ENCODE measurements at regions not wholly inside any gene's neighbourhood (a gene's known extent, or its start where the extent isn't known, plus 50 kb on each side); places are given as distances from the start of the nearest gene placed in this dataset.
"Not testable (repeated sequence)": the region's sequence is repeated elsewhere in the genome, so short reads cannot be mapped to it uniquely, and the experiment has no call there.

DNA sequence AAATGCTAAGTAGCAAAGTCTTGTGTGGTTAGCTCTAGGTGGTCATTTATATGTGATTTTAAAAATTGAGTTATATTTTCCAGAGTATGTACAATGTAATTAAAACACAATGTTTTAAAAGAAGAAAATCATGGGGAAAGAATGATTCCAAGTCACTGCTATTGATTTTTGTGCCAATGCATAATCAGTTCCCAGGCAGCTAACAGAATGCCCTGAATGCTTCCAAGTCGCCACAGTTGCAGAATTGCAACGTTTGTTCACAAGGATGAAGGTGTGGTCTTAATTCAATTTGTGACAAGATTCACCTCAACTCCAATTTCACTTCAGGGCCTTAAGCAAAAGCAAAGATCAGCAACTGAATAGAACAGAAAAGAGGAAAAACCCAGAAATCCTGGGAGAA lies 200.4 kb downstream of the SPP2 start:
- no peak for DNase-seq (ENCODE audit: low read depth in 1 of 2, low spot score in 1 of 2)
- TF ChIP-seq SPI1 (IDR thresholded peaks at IDR 0.05; ENCODE audit: borderline replicate concordance, low read depth) (no peak), POLR2AphosphoS5 (IDR thresholded peaks at IDR 0.05; ENCODE audit: low read depth) (no peak), GABPA (IDR thresholded peaks at IDR 0.05; ENCODE audit: low read depth) (no peak)
- TF ChIP-seq, protein P1, sequence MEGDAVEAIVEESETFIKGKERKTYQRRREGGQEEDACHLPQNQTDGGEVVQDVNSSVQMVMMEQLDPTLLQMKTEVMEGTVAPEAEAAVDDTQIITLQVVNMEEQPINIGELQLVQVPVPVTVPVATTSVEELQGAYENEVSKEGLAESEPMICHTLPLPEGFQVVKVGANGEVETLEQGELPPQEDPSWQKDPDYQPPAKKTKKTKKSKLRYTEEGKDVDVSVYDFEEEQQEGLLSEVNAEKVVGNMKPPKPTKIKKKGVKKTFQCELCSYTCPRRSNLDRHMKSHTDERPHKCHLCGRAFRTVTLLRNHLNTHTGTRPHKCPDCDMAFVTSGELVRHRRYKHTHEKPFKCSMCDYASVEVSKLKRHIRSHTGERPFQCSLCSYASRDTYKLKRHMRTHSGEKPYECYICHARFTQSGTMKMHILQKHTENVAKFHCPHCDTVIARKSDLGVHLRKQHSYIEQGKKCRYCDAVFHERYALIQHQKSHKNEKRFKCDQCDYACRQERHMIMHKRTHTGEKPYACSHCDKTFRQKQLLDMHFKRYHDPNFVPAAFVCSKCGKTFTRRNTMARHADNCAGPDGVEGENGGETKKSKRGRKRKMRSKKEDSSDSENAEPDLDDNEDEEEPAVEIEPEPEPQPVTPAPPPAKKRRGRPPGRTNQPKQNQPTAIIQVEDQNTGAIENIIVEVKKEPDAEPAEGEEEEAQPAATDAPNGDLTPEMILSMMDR (IDR thresholded peaks at IDR 0.05; ENCODE audit: insufficient read depth, low read length), result no peak
- TF ChIP-seq, protein P2, sequence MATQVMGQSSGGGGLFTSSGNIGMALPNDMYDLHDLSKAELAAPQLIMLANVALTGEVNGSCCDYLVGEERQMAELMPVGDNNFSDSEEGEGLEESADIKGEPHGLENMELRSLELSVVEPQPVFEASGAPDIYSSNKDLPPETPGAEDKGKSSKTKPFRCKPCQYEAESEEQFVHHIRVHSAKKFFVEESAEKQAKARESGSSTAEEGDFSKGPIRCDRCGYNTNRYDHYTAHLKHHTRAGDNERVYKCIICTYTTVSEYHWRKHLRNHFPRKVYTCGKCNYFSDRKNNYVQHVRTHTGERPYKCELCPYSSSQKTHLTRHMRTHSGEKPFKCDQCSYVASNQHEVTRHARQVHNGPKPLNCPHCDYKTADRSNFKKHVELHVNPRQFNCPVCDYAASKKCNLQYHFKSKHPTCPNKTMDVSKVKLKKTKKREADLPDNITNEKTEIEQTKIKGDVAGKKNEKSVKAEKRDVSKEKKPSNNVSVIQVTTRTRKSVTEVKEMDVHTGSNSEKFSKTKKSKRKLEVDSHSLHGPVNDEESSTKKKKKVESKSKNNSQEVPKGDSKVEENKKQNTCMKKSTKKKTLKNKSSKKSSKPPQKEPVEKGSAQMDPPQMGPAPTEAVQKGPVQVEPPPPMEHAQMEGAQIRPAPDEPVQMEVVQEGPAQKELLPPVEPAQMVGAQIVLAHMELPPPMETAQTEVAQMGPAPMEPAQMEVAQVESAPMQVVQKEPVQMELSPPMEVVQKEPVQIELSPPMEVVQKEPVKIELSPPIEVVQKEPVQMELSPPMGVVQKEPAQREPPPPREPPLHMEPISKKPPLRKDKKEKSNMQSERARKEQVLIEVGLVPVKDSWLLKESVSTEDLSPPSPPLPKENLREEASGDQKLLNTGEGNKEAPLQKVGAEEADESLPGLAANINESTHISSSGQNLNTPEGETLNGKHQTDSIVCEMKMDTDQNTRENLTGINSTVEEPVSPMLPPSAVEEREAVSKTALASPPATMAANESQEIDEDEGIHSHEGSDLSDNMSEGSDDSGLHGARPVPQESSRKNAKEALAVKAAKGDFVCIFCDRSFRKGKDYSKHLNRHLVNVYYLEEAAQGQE (IDR thresholded peaks at IDR 0.05; ENCODE audit: insufficient replicate concordance, low read depth), result no peak
- Histone ChIP-seq H3K27me3 (ENCODE audit: insufficient read depth, poor library complexity, severe bottlenecking) (peaks cover 2% of the 10 kb centered on the region), H3K27ac (replicated peaks) (no peak overlapping the region), H3K4me3 (replicated peaks; ENCODE audit: insufficient read depth, low read length) (no peak overlapping the region)

DNA sequence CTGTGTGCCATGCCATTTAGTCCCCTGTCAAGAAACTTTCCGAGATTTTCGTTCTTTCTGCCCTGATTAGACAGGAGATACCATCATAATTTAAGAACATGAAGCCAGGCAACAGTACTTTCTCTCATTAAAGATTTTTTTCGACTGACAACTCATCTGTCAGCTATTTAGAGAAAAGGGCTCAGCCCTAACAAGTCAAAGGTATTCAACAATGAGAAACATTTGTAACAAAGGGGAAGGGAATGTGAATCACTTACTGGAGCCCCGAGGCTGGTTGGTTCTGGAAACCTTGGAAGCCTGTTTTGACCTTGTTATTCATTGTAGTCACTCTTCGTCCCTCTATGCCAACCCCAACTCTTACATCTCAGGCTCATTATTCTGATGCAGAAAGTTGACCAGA lies 199.4 kb downstream of the SPP2 start:
- DNase-seq (ENCODE audit: low read depth in 1 of 2, low spot score in 1 of 2), result no peak
- H3K27me3 ChIP-seq (ENCODE audit: insufficient read depth, poor library complexity, severe bottlenecking), result peaks cover 2% of the 10 kb centered on the region

DNA sequence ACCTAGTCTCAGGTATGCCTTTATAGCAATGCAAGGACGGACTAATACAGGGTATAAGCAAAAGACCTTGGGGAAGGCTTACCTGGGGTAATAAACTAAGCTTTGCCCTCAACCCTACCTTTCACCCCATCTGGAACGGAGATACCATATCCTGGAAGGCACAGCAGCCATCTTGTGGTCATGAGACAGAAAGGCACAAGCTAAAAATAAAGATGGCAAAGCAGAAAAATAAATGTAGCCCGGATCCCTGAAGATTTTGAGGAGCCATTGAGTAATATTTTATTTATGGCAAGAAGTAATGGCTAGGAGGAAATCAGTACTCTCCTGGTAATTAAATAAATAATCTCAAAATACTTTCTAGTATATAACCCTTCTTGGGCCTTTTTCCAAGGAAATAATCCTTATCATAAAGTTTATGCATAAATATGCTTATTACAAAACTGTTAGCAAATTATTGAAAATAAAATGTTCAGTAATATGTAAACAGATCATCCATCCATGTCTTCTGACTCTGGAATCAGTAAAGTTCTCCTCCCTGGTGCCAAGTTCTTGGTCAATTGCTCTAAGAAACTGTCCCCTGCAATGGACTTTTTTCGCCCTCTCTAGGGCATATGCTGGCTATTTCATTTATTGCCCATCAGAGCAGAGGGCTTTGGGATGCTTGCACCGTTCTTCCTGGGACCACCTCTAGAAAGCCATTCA lies 198.7 kb downstream of the SPP2 start:
- DNase-seq (ENCODE audit: low read depth in 1 of 2, low spot score in 1 of 2), result no peak

More for the DNA sequence above, 199.4 kb downstream of the SPP2 start:
- Histone ChIP-seq H3K4me3 (replicated peaks; ENCODE audit: insufficient read depth, low read length) (no peak overlapping the region), H3K27ac (replicated peaks) (no peak overlapping the region)
- TF ChIP-seq, protein P1 (IDR thresholded peaks at IDR 0.05; ENCODE audit: insufficient read depth, low read length), result no peak
- TF ChIP-seq, protein P2 (IDR thresholded peaks at IDR 0.05; ENCODE audit: insufficient replicate concordance, low read depth), result no peak
- TF ChIP-seq POLR2AphosphoS5 (IDR thresholded peaks at IDR 0.05; ENCODE audit: low read depth) (no peak), GABPA (IDR thresholded peaks at IDR 0.05; ENCODE audit: low read depth) (no peak)

DNA sequence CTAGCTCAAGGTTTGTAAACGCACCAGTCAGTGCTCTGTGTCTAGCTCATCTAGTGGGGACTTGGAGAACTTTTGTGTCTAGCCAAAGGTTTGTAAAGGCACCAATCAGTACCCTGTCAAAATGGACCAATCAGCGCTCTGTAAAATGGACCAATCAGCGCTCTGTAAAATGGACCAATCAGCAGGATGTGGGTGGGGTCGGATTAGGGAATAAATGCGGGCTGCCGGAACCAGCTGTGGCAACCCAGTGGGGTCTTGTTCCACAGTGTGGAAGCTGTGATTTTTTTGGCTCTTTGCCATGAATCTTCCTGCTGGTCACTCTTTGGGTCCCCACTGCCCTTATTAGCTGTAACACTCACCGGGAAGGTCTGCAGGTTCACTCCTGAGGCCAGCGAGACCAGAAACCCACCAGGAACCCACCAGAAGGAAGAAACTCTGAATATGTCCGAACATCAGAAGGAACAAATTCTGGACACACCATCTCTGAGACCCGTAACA lies 197.8 kb downstream of the SPP2 start:
- H3K27ac ChIP-seq (replicated peaks); H3K4me3 ChIP-seq (replicated peaks; ENCODE audit: insufficient read depth, low read length); DNase-seq (ENCODE audit: low read depth in 1 of 2, low spot score in 1 of 2); H3K27me3 ChIP-seq (ENCODE audit: insufficient read depth, poor library complexity, severe bottlenecking): not testable (repeated sequence)

More for the DNA sequence above, 198.7 kb downstream of the SPP2 start:
- Histone ChIP-seq H3K27ac (replicated peaks) (no peak overlapping the region), H3K4me3 (replicated peaks; ENCODE audit: insufficient read depth, low read length) (no peak overlapping the region), H3K27me3 (ENCODE audit: insufficient read depth, poor library complexity, severe bottlenecking) (peaks cover 2% of the 10 kb centered on the region)
- no peak for TF ChIP-seq GABPA (IDR thresholded peaks at IDR 0.05; ENCODE audit: low read depth)
- TF ChIP-seq, protein P1 (IDR thresholded peaks at IDR 0.05; ENCODE audit: insufficient read depth, low read length), result no peak
- TF ChIP-seq, protein P2 (IDR thresholded peaks at IDR 0.05; ENCODE audit: insufficient replicate concordance, low read depth), result no peak
- TF ChIP-seq POLR2AphosphoS5 (IDR thresholded peaks at IDR 0.05; ENCODE audit: low read depth), result no peak
- TF ChIP-seq SPI1 (IDR thresholded peaks at IDR 0.05; ENCODE audit: borderline replicate concordance, low read depth), result no peak
